ENCODE measurements at regions not wholly inside any gene's neighbourhood (a gene's known extent, or its start where the extent isn't known, plus 50 kb on each side); places are given as distances from the start of the nearest gene placed in this dataset.

- no peaks in the 10 kb centered on the region for H3K27me3 ChIP-seq (replicated peaks in 2 of 5; ENCODE audit: control insufficient read depth in 4 of 5, insufficient read depth in 5 of 5, low read length in 4 of 5)
- no peaks in the 10 kb centered on the region for H3K9me3 ChIP-seq (ENCODE audit: control extremely low read depth in 1 of 5, control insufficient read depth in 4 of 5, insufficient read depth in 2 of 5, low read depth in 1 of 5, low read length in 4 of 5)
- no peaks in the 10 kb centered on the region for H3K36me3 ChIP-seq (ENCODE audit: control insufficient read depth in 4 of 4, insufficient read depth in 4 of 4, low read length in 3 of 4)
- H3K4me1 ChIP-seq (ENCODE audit: control extremely low read depth in 1 of 4, control insufficient read depth in 4 of 4, insufficient read depth in 4 of 4, low read length in 3 of 4), result no peaks in the 10 kb centered on the region
- POLR2A ChIA-PET, result no interaction called here
- CTCF ChIA-PET, result no interaction called here
- whole genome bisulfite sequencing (ENCODE audit: insufficient coverage), result 72% methylated on average over 10 of the region's 10 CpGs
- no peak overlapping the region for H3K27ac ChIP-seq (ENCODE audit: insufficient read depth in 1 of 2, low read depth in 1 of 2, low read length in 2 of 2, poor library complexity in 1 of 2, severe bottlenecking in 2 of 2)
- H3K4me3 ChIP-seq (ENCODE audit: control insufficient read depth in 1 of 7, extremely low read depth in 1 of 7, insufficient read depth in 4 of 7, low read depth in 2 of 7, low read length in 6 of 7), result no peak overlapping the region
- peak in 2 of 3 donors; percentile 5 to 22 for DNase-seq
Observed at GRCh38 chr2:166381-166780, 97.5 kb downstream of the SH3YL1 start.

- Histone ChIP-seq H3K4me3 (ENCODE audit: control insufficient read depth in 1 of 7, extremely low read depth in 1 of 7, insufficient read depth in 4 of 7, low read depth in 2 of 7, low read length in 6 of 7) (no peak overlapping the region), H3K27me3 (replicated peaks in 2 of 5; ENCODE audit: control insufficient read depth in 4 of 5, insufficient read depth in 5 of 5, low read length in 4 of 5) (no peaks in the 10 kb centered on the region), H3K4me1 (ENCODE audit: control extremely low read depth in 1 of 4, control insufficient read depth in 4 of 4, insufficient read depth in 4 of 4, low read length in 3 of 4) (no peaks in the 10 kb centered on the region), H3K27ac (ENCODE audit: insufficient read depth in 1 of 2, low read depth in 1 of 2, low read length in 2 of 2, poor library complexity in 1 of 2, severe bottlenecking in 2 of 2) (no peak overlapping the region), H3K36me3 (ENCODE audit: control insufficient read depth in 4 of 4, insufficient read depth in 4 of 4, low read length in 3 of 4) (no peaks in the 10 kb centered on the region), H3K9me3 (ENCODE audit: control extremely low read depth in 1 of 5, control insufficient read depth in 4 of 5, insufficient read depth in 2 of 5, low read depth in 1 of 5, low read length in 4 of 5) (no peaks in the 10 kb centered on the region)
- no peak for DNase-seq
- no CpG with 5 or more reads among the region's 1 CpG for WGBS (ENCODE audit: insufficient coverage)
- POLR2A ChIA-PET, result no interaction called here
- CTCF ChIA-PET, result no interaction called here
Observed at GRCh38 chr2:165530-165929, 98.3 kb downstream of the SH3YL1 start.

- WGBS (ENCODE audit: insufficient coverage), result 66% methylated on average over 11 of the region's 13 CpGs
- H3K27ac ChIP-seq (ENCODE audit: insufficient read depth in 1 of 2, low read depth in 1 of 2, low read length in 2 of 2, poor library complexity in 1 of 2, severe bottlenecking in 2 of 2), result no peak overlapping the region
- H3K4me3 ChIP-seq (ENCODE audit: control insufficient read depth in 1 of 7, extremely low read depth in 1 of 7, insufficient read depth in 4 of 7, low read depth in 2 of 7, low read length in 6 of 7), result no peak overlapping the region
- no peaks in the 10 kb centered on the region for H3K4me1 ChIP-seq (ENCODE audit: control extremely low read depth in 1 of 4, control insufficient read depth in 4 of 4, insufficient read depth in 4 of 4, low read length in 3 of 4)
- no peaks in the 10 kb centered on the region for H3K9me3 ChIP-seq (ENCODE audit: control extremely low read depth in 1 of 5, control insufficient read depth in 4 of 5, insufficient read depth in 2 of 5, low read depth in 1 of 5, low read length in 4 of 5)
- DNase-seq, result no peak
- no peaks in the 10 kb centered on the region for H3K36me3 ChIP-seq (ENCODE audit: control insufficient read depth in 4 of 4, insufficient read depth in 4 of 4, low read length in 3 of 4)
- CTCF ChIA-PET, result no interaction called here
- POLR2A ChIA-PET, result no interaction called here
- H3K27me3 ChIP-seq (replicated peaks in 2 of 5; ENCODE audit: control insufficient read depth in 4 of 5, insufficient read depth in 5 of 5, low read length in 4 of 5), result no peaks in the 10 kb centered on the region
Observed at GRCh38 chr2:162473-163382, 101.1 kb downstream of the SH3YL1 start.

- no peak for DNase-seq
- no peaks in the 10 kb centered on the region for H3K4me1 ChIP-seq (ENCODE audit: control extremely low read depth in 1 of 4, control insufficient read depth in 4 of 4, insufficient read depth in 4 of 4, low read length in 3 of 4)
- peaks cover 0 to 3% (median 0%) of the 10 kb centered on the region in 5 experiments for H3K27me3 ChIP-seq (replicated peaks in 2 of 5; ENCODE audit: control insufficient read depth in 4 of 5, insufficient read depth in 5 of 5, low read length in 4 of 5)
- H3K27ac ChIP-seq (ENCODE audit: insufficient read depth in 1 of 2, low read depth in 1 of 2, low read length in 2 of 2, poor library complexity in 1 of 2, severe bottlenecking in 2 of 2), result no peak overlapping the region
- H3K4me3 ChIP-seq (ENCODE audit: control insufficient read depth in 1 of 7, extremely low read depth in 1 of 7, insufficient read depth in 4 of 7, low read depth in 2 of 7, low read length in 6 of 7), result no peak overlapping the region
- ChIA-PET CTCF (no interaction called here), POLR2A (no interaction called here)
- H3K36me3 ChIP-seq (ENCODE audit: control insufficient read depth in 4 of 4, insufficient read depth in 4 of 4, low read length in 3 of 4), result no peaks in the 10 kb centered on the region
- WGBS (ENCODE audit: insufficient coverage), result 89% methylated on average over 3 of the region's 7 CpGs
- no peaks in the 10 kb centered on the region for H3K9me3 ChIP-seq (ENCODE audit: control extremely low read depth in 1 of 5, control insufficient read depth in 4 of 5, insufficient read depth in 2 of 5, low read depth in 1 of 5, low read length in 4 of 5)
Observed at GRCh38 chr2:161729-162128, 102.1 kb downstream of the SH3YL1 start.

- Histone ChIP-seq H3K27ac (ENCODE audit: insufficient read depth in 1 of 2, low read depth in 1 of 2, low read length in 2 of 2, poor library complexity in 1 of 2, severe bottlenecking in 2 of 2) (no peak overlapping the region), H3K4me3 (ENCODE audit: control insufficient read depth in 1 of 7, extremely low read depth in 1 of 7, insufficient read depth in 4 of 7, low read depth in 2 of 7, low read length in 6 of 7) (no peak overlapping the region), H3K36me3 (ENCODE audit: control insufficient read depth in 4 of 4, insufficient read depth in 4 of 4, low read length in 3 of 4) (no peaks in the 10 kb centered on the region), H3K9me3 (ENCODE audit: control extremely low read depth in 1 of 5, control insufficient read depth in 4 of 5, insufficient read depth in 2 of 5, low read depth in 1 of 5, low read length in 4 of 5) (no peaks in the 10 kb centered on the region), H3K27me3 (replicated peaks in 2 of 5; ENCODE audit: control insufficient read depth in 4 of 5, insufficient read depth in 5 of 5, low read length in 4 of 5) (peaks cover 0 to 7% (median 0%) of the 10 kb centered on the region in 5 experiments), H3K4me1 (ENCODE audit: control extremely low read depth in 1 of 4, control insufficient read depth in 4 of 4, insufficient read depth in 4 of 4, low read length in 3 of 4) (no peaks in the 10 kb centered on the region)
- CTCF ChIA-PET, result no interaction called here
- 32% methylated on average over 5 of the region's 6 CpGs for WGBS (ENCODE audit: insufficient coverage)
- POLR2A ChIA-PET, result no interaction called here
- DNase-seq, result no peak
Observed at GRCh38 chr2:151553-152334, 105.4 kb upstream of the FAM110C start.

- ChIA-PET CTCF (no interaction called here), POLR2A (no interaction called here)
- Histone ChIP-seq H3K27me3 (replicated peaks in 2 of 5; ENCODE audit: control insufficient read depth in 4 of 5, insufficient read depth in 5 of 5, low read length in 4 of 5) (peaks cover 0 to under 1% (median 0%) of the 10 kb centered on the region in 5 experiments), H3K27ac (ENCODE audit: insufficient read depth in 1 of 2, low read depth in 1 of 2, low read length in 2 of 2, poor library complexity in 1 of 2, severe bottlenecking in 2 of 2) (no peak overlapping the region), H3K4me1 (ENCODE audit: control extremely low read depth in 1 of 4, control insufficient read depth in 4 of 4, insufficient read depth in 4 of 4, low read length in 3 of 4) (no peaks in the 10 kb centered on the region), H3K4me3 (ENCODE audit: control insufficient read depth in 1 of 7, extremely low read depth in 1 of 7, insufficient read depth in 4 of 7, low read depth in 2 of 7, low read length in 6 of 7) (no peak overlapping the region), H3K36me3 (ENCODE audit: control insufficient read depth in 4 of 4, insufficient read depth in 4 of 4, low read length in 3 of 4) (no peaks in the 10 kb centered on the region), H3K9me3 (ENCODE audit: control extremely low read depth in 1 of 5, control insufficient read depth in 4 of 5, insufficient read depth in 2 of 5, low read depth in 1 of 5, low read length in 4 of 5) (no peaks in the 10 kb centered on the region)
- no CpG with 5 or more reads among the region's 2 CpGs for WGBS (ENCODE audit: insufficient coverage)
- no peak for DNase-seq
Observed at GRCh38 chr2:145407-145806, 99.1 kb upstream of the FAM110C start.

- H3K4me3 ChIP-seq (ENCODE audit: control insufficient read depth in 1 of 7, extremely low read depth in 1 of 7, insufficient read depth in 4 of 7, low read depth in 2 of 7, low read length in 6 of 7), result no peak overlapping the region
- peaks cover 0 to 7% (median 3%) of the 10 kb centered on the region in 5 experiments for H3K27me3 ChIP-seq (replicated peaks in 2 of 5; ENCODE audit: control insufficient read depth in 4 of 5, insufficient read depth in 5 of 5, low read length in 4 of 5)
- ChIA-PET POLR2A (no interaction called here), CTCF (no interaction called here)
- no peak overlapping the region for H3K27ac ChIP-seq (ENCODE audit: insufficient read depth in 1 of 2, low read depth in 1 of 2, low read length in 2 of 2, poor library complexity in 1 of 2, severe bottlenecking in 2 of 2)
- DNase-seq, result no peak
- H3K36me3 ChIP-seq (ENCODE audit: control insufficient read depth in 4 of 4, insufficient read depth in 4 of 4, low read length in 3 of 4), result no peaks in the 10 kb centered on the region
- WGBS (ENCODE audit: insufficient coverage), result 64% methylated on average over 3 of the region's 4 CpGs
- no peaks in the 10 kb centered on the region for H3K4me1 ChIP-seq (ENCODE audit: control extremely low read depth in 1 of 4, control insufficient read depth in 4 of 4, insufficient read depth in 4 of 4, low read length in 3 of 4)
- H3K9me3 ChIP-seq (ENCODE audit: control extremely low read depth in 1 of 5, control insufficient read depth in 4 of 5, insufficient read depth in 2 of 5, low read depth in 1 of 5, low read length in 4 of 5), result no peaks in the 10 kb centered on the region
Observed at GRCh38 chr2:141611-142010, 95.3 kb upstream of the FAM110C start.

Measured in common myeloid progenitor, CD34-positive (primary cell).